Mucosa of descending colon (tissue), 3 donors: ENCODE measurements at regions not wholly inside any gene's neighbourhood (a gene's known extent, or its start where the extent isn't known, plus 50 kb on each side); places are given as distances from the start of the nearest gene placed in this dataset.

ENCODE experiments used
- ATAC-seq: fragments of 200-7000 bp; cut with Tn5 transposase; one replicate; pipeline ENCODE4 v1.9.1; 2020; ENCODE audit warnings: mild to moderate bottlenecking, moderate library complexity
- DNase-seq, 3 donors: peaks; one replicate each; pipeline ENCODE4 v3.0.0-alpha.2; 2020
- H3K36me3 ChIP-seq: fragments of 200-600 bp; one replicate; pipeline ENCODE4 v1.8.0; 2021; ENCODE audit warnings: low read depth, mild to moderate bottlenecking
- H3K4me1 ChIP-seq: fragments of 200-600 bp; one replicate; pipeline ENCODE4 v1.8.0; 2021; ENCODE audit warnings: low read depth, mild to moderate bottlenecking
- H3K4me3 ChIP-seq: fragments of 200-600 bp; one replicate; pipeline ENCODE4 v1.8.0; 2021; ENCODE audit warnings: mild to moderate bottlenecking
- H3K9me3 ChIP-seq: fragments of 200-600 bp; one replicate; pipeline ENCODE4 v1.8.0; 2021; ENCODE audit warnings: mild to moderate bottlenecking
- intact Hi-C, 2 donors: fragments of 100-400 bp; cut with DNase I in 1 of 2; cut with micrococcal nuclease in 1 of 2; formaldehyde crosslinking; loops; one replicate each; pipeline versions ENCODE4 v1.11.0 to v1.11.1; 2022; cut with DNase I, micrococcal nuclease
- TF ChIP-seq, protein P1 (sequence below): fragments of 200-600 bp; IDR thresholded peaks from one replicate; pipeline ENCODE4 v1.8.0; 2022; ENCODE audit warnings: antibody characterized with exemption, mild to moderate bottlenecking
- donor health status: DM: no; HTN: no; CAD: no; lungs with moderate emphysema.
- donor health status: DM: no; HTN: no; CAD: no.
- donor health status: DM: no; HTN: yes; CAD: no.

DNA sequence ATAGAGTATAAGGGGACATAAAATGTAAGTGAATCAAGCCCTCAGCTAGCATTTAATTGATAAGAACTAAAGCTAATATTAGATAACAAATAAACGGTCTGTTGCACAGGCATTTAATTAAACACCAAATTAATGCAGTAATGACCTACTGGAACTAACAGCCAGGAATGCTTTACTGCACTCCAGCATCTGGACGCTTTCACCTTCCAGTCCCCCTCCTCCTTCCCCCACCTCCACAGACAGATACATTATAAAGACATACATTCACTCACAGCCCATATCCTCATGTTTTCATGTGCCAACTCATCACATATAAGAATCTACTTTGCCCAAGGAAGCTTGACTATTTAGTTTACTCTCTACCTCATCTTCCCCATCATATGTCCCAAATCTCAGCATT is 337.4 kb upstream of the PIK3C3 start:
- TF ChIP-seq, protein P1, sequence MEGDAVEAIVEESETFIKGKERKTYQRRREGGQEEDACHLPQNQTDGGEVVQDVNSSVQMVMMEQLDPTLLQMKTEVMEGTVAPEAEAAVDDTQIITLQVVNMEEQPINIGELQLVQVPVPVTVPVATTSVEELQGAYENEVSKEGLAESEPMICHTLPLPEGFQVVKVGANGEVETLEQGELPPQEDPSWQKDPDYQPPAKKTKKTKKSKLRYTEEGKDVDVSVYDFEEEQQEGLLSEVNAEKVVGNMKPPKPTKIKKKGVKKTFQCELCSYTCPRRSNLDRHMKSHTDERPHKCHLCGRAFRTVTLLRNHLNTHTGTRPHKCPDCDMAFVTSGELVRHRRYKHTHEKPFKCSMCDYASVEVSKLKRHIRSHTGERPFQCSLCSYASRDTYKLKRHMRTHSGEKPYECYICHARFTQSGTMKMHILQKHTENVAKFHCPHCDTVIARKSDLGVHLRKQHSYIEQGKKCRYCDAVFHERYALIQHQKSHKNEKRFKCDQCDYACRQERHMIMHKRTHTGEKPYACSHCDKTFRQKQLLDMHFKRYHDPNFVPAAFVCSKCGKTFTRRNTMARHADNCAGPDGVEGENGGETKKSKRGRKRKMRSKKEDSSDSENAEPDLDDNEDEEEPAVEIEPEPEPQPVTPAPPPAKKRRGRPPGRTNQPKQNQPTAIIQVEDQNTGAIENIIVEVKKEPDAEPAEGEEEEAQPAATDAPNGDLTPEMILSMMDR = no peak
- Histone ChIP-seq H3K36me3 (no peaks in the 10 kb centered on the region), H3K4me3 (no peak overlapping the region), H3K4me1 (no peaks in the 10 kb centered on the region), H3K9me3 (no peaks in the 10 kb centered on the region)
- ATAC-seq = no peak
- DNase-seq = no peak
- intact Hi-C loops = no loop called here

DNA sequence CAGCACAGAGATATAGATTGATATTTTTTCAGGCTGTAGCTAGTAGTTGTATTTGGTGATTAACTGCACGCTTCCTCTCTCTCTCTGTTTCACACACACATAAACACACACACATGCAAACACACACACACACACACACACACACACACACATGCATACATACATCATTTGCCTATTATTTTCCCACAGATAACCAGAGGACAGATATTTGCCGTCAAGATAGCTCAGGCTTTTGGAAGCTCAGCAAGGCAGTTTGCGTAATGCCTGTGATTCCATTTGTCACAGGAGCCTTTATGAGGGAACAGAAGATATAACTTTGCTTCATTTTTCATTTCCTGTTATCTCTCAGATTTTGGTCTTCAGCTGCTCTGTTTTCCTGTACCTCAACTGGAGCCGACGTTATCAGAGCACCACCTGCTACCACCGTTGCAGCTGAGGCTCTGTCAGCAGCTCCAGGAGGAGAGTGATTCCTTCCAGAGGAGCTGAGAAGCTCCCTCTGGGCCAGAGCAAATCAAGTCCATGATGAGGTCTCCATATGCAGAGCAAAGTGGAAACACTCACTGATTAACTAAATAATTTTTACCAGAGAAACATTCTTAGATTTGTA is 341.9 kb upstream of the PIK3C3 start:
- H3K9me3 ChIP-seq = no peaks in the 10 kb centered on the region

DNA sequence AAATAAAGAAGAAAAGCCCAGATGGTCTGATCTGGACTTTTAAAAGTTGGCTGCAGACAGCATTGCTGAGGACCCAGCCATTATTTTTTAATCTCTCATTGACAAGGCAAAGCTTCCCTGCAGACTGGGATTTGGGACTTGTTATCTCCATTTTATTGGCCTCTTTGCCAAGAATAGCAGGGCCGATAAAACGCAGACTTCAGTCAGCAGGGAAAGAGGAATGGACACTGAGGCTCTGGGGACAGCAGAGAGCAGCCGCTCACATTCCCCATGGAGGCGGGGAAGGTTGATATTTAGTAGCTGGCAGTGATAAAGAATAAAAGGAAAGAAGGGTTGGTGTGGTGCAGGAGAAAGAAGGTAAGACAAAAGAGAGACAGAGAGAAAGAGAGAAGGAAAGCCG is 350.1 kb upstream of the PIK3C3 start:
- TF ChIP-seq, protein P1 = no peak
- H3K4me1 ChIP-seq = no peaks in the 10 kb centered on the region
- no peak overlapping the region for H3K4me3 ChIP-seq
- DNase-seq (no peak), ATAC-seq (no peak)
- intact Hi-C loops = no loop called here
- no peaks in the 10 kb centered on the region for H3K36me3 ChIP-seq
- H3K9me3 ChIP-seq = no peaks in the 10 kb centered on the region

More for the DNA sequence above, 341.9 kb upstream of the PIK3C3 start:
- intact Hi-C loops = no loop called here
- DNase-seq (no peak), ATAC-seq (no peak)
- TF ChIP-seq, protein P1 = no peak
- H3K4me3 ChIP-seq = no peak overlapping the region
- no peaks in the 10 kb centered on the region for H3K36me3 ChIP-seq
- no peaks in the 10 kb centered on the region for H3K4me1 ChIP-seq

DNA sequence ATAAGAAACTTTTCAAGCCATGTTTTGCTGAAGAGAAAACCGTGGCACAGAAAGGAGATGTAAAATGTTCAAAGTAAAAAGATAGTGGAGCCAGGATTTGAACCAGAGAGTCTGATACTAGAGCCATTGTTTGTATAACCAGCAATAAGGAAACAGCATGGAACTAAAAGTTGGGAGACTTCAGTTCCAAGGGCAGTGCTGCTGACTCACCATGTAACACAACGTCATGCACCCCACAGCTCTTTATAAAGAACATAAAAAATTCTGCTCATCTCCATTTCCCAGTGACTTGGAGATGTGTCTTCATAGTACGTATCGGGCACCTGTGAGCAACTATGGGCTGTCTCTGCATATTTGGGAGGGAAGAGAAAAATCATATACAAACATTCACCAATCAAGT is 353.0 kb upstream of the PIK3C3 start:
- ATAC-seq = no peak
- no peak for DNase-seq
- Histone ChIP-seq H3K4me3 (no peak overlapping the region), H3K36me3 (no peaks in the 10 kb centered on the region), H3K9me3 (no peaks in the 10 kb centered on the region), H3K4me1 (no peaks in the 10 kb centered on the region)
- intact Hi-C loops = no loop called here
- TF ChIP-seq, protein P1 = no peak

DNA sequence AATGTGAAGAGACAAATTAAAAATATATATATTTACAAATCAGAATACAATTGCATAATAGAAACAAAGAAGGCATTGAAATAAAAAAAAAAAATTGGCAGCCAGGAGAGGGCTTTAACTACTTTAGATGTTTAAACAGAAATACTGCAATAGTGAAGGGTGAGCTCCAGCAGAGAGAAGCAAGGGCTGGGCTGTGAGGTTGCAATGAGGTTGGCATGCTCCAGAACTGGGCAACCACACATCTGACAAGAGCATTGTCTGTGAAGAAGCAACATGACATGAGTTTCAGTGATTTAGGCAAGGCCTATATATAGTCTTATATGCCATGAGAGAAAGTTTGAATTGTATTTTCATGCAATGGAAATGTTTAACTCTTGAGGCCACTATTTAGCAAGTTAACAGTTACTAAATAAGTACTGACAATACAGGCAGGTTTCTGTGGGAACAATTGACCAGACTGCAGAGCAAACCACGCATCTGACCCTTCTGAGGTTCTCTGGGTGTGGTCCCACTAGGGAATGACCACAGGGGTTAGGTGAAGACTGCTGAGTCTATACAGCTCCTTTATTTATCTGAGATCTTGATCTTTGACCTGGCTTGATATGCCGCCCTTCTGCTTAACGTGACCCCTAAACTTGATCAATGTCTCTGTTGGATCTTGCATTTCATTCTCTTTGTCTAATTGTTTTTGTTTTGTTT is 354.2 kb upstream of the PIK3C3 start:
- ATAC-seq = no peak
- no peaks in the 10 kb centered on the region for H3K9me3 ChIP-seq
- H3K4me3 ChIP-seq = no peak overlapping the region
- no peaks in the 10 kb centered on the region for H3K36me3 ChIP-seq
- no peak for DNase-seq
- H3K4me1 ChIP-seq = no peaks in the 10 kb centered on the region
- intact Hi-C loops = no loop called here
- TF ChIP-seq, protein P1 = no peak
